ENCODE measurements at regions not wholly inside any gene's neighbourhood (a gene's known extent, or its start where the extent isn't known, plus 50 kb on each side); places are given as distances from the start of the nearest gene placed in this dataset.
"Not testable (repeated sequence)": the region's sequence is repeated elsewhere in the genome, so short reads cannot be mapped to it uniquely, and the experiment has no call there.

GRCh38 chrX:138885886-138886285 is 174.4 kb upstream of the FGF13 start:
- H3K4me1 ChIP-seq (ENCODE audit: insufficient read depth, low read length): peaks cover 29% of the 10 kb centered on the region
- peak overlapping the region; percentile 86 for H3K4me2 ChIP-seq (ENCODE audit: low read length)
- TF ChIP-seq EZH2 (IDR thresholded peaks at IDR 0.05; ENCODE audit: low read length, unreplicated experiment) (no peak), EZH2phosphoT487 (IDR thresholded peaks at IDR 0.05; ENCODE audit: borderline replicate concordance, low read length) (no peak), CTCF (conservative IDR thresholded peaks at IDR 0.05; ENCODE audit: low read depth, low read length) (no peak)
- no peaks in the 10 kb centered on the region for H3K9me3 ChIP-seq (ENCODE audit: low read length)
- BruUV-seq (replicated peaks): no TSS peak
- peaks cover 11% of the 10 kb centered on the region for H3F3A ChIP-seq (ENCODE audit: low read length, unreplicated experiment)
- H3K9me2 ChIP-seq (replicated peaks; ENCODE audit: low read length): no peaks in the 10 kb centered on the region
- peak overlapping the region; percentile 58 for H3K4me3 ChIP-seq (ENCODE audit: low read length)
- no peaks in the 10 kb centered on the region for H3K79me2 ChIP-seq (ENCODE audit: low read length)
- peak; percentile 75 for ATAC-seq
- no peaks in the 10 kb centered on the region for H3K36me3 ChIP-seq (ENCODE audit: low read depth, low read length)
- no peaks in the 10 kb centered on the region for H4K20me1 ChIP-seq (ENCODE audit: low read length)
- ChIA-PET CTCF (no interaction called here), POLR2A (ENCODE audit: unreplicated experiment) (interaction anchor here (0.6 kb wide), 1 partner anchor 113 kb away, joined by 11 read pairs; no protein-coding TSS in a partner anchor)
- peak; percentile 78 for DNase-seq
- peak overlapping the region; percentile 42 for H3K9ac ChIP-seq (ENCODE audit: low read length)
- intact Hi-C loops (cut with micrococcal nuclease): loop anchor here (2.0 to 5.0 kb wide), 2 partner anchors 34 to 39 kb away; no protein-coding TSS in a partner anchor
- peak overlapping the region; percentile 89 for H3K27ac ChIP-seq (ENCODE audit: low read length)
- no peaks in the 10 kb centered on the region for H3K27me3 ChIP-seq (ENCODE audit: low read length)
- no peak overlapping the region for H2AFZ ChIP-seq (ENCODE audit: low read length)

GRCh38 chrX:138880293-138880692 is 168.8 kb upstream of the FGF13 start:
- H3K4me2 ChIP-seq (ENCODE audit: low read length); CTCF ChIA-PET; intact Hi-C loops (cut with micrococcal nuclease); H3K27me3 ChIP-seq (ENCODE audit: low read length); H3K9ac ChIP-seq (ENCODE audit: low read length); ATAC-seq; H3F3A ChIP-seq (ENCODE audit: low read length, unreplicated experiment); POLR2A ChIA-PET (ENCODE audit: unreplicated experiment); DNase-seq; H4K20me1 ChIP-seq (ENCODE audit: low read length); BruUV-seq (replicated peaks); H3K27ac ChIP-seq (ENCODE audit: low read length); H3K79me2 ChIP-seq (ENCODE audit: low read length); H3K9me2 ChIP-seq (replicated peaks; ENCODE audit: low read length); H3K4me3 ChIP-seq (ENCODE audit: low read length); H2AFZ ChIP-seq (ENCODE audit: low read length); H3K9me3 ChIP-seq (ENCODE audit: low read length); H3K36me3 ChIP-seq (ENCODE audit: low read depth, low read length): not testable (repeated sequence)
- peaks cover 12% of the 10 kb centered on the region for H3K4me1 ChIP-seq (ENCODE audit: insufficient read depth, low read length)

GRCh38 chrX:138877746-138878145 is 166.2 kb upstream of the FGF13 start:
- H3K9me3 ChIP-seq (ENCODE audit: low read length): no peaks in the 10 kb centered on the region
- peak; percentile 91 for ATAC-seq
- TF ChIP-seq EZH2phosphoT487 (IDR thresholded peaks at IDR 0.05; ENCODE audit: borderline replicate concordance, low read length) (no peak), CTCF (conservative IDR thresholded peaks at IDR 0.05; ENCODE audit: low read depth, low read length) (no peak), EZH2 (IDR thresholded peaks at IDR 0.05; ENCODE audit: low read length, unreplicated experiment) (no peak)
- H2AFZ ChIP-seq (ENCODE audit: low read length): no peak overlapping the region
- H3K9ac ChIP-seq (ENCODE audit: low read length): peak overlapping the region; percentile 54; the same call in 1 of the 2 replicates
- no TSS peak for BruUV-seq (replicated peaks)
- 0 out of 2 replicates have a peak overlapping the region, but pooled peaks have one; percentile 30 for H3K4me3 ChIP-seq (ENCODE audit: low read length)
- no peaks in the 10 kb centered on the region for H3K9me2 ChIP-seq (replicated peaks; ENCODE audit: low read length)
- H3K27ac ChIP-seq (ENCODE audit: low read length): peak overlapping the region; percentile 86
- POLR2A ChIA-PET (ENCODE audit: unreplicated experiment): no interaction called here
- no peaks in the 10 kb centered on the region for H3F3A ChIP-seq (ENCODE audit: low read length, unreplicated experiment)
- H3K36me3 ChIP-seq (ENCODE audit: low read depth, low read length): no peaks in the 10 kb centered on the region
- intact Hi-C loops (cut with micrococcal nuclease): loop anchor here (1.0 kb wide), 1 partner anchor 48 kb away; no protein-coding TSS in a partner anchor
- H3K27me3 ChIP-seq (ENCODE audit: low read length): no peaks in the 10 kb centered on the region
- H3K4me2 ChIP-seq (ENCODE audit: low read length): peak overlapping the region; percentile 78
- CTCF ChIA-PET: no interaction called here
- peak; percentile 92 for DNase-seq
- peaks cover 13% of the 10 kb centered on the region for H3K4me1 ChIP-seq (ENCODE audit: insufficient read depth, low read length)
- H4K20me1 ChIP-seq (ENCODE audit: low read length): no peaks in the 10 kb centered on the region
- no peaks in the 10 kb centered on the region for H3K79me2 ChIP-seq (ENCODE audit: low read length)
